GM12891 (cell line): ENCODE measurements at regions not wholly inside any gene's neighbourhood (a gene's known extent, or its start where the extent isn't known, plus 50 kb on each side); places are given as distances from the start of the nearest gene placed in this dataset.

ENCODE experiments used
- POLR2A ChIP-seq: IDR thresholded peaks from 2 replicates; pipeline ENCODE4 v1.6.1; 2011; ENCODE audit warnings: low read depth, low read length, control low read depth
- POLR2AphosphoS5 ChIP-seq: IDR thresholded peaks from 2 replicates; pipeline ENCODE4 v1.6.1; 2011; ENCODE audit warnings: low read depth, low read length, control low read depth
- POU2F2 ChIP-seq: IDR thresholded peaks from 2 replicates; pipeline ENCODE4 v1.6.1; 2011; ENCODE audit warnings: low read depth, mild to moderate bottlenecking, control low read depth, low read length, moderate library complexity
- TAF1 ChIP-seq: IDR thresholded peaks from 2 replicates; pipeline ENCODE4 v1.6.1; 2011; ENCODE audit warnings: low read depth, low read length, control low read depth

DNA sequence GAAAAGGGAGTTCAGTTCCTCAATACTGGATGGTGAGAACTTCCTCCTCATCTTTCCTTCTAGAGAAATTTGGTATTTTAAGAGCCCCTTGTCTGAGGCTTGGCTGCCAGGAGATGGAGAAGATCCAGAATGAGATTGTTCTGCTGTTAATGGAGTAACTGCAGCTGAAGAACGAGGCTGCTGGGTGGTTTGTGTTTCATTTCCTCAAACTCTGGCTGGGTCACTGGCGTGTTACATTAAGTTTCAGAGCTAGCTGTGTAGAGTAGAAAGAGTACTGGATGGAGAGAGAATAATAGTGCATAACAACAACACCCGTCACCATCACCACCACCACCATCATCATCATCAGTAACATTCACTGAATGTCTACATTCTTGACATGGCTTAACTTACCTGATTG lies 325.0 kb upstream of the TBX3 start:
- TF ChIP-seq POLR2AphosphoS5 (no peak), POLR2A (no peak), POU2F2 (no peak), TAF1 (no peak)
